BJ (cell line): ENCODE measurements at regions not wholly inside any gene's neighbourhood (a gene's known extent, or its start where the extent isn't known, plus 50 kb on each side); places are given as distances from the start of the nearest gene placed in this dataset.

ENCODE experiments used
- CTCF ChIA-PET: fragments of 350-600 bp; formaldehyde crosslinking; extraction: SDS; loops from one replicate; lab custom pipeline; 2021; ENCODE audit warnings: antibody characterized with exemption, inconsistent platforms; lab: Yijun Ruan, JAX
- POLR2A ChIA-PET: fragments of 300-600 bp; sonication (Branson Sonifier 250); formaldehyde crosslinking; extraction: SDS; loops from one replicate; lab custom pipeline; 2021; ENCODE audit warnings: antibody characterized with exemption; lab: Charles Lee
- DNase-seq: peaks from one replicate; pipeline ENCODE4 v3.0.0-alpha.2; 2011; ENCODE audit warnings: low read depth
- H3K27me3 ChIP-seq: 2 replicates; pipeline ENCODE4 v1.6.0; 2011; ENCODE audit warnings: low read length; ENCODE audit not compliant: control insufficient read depth, insufficient read depth
- H3K36me3 ChIP-seq: 2 replicates; pipeline ENCODE4 v1.5.1; 2011; ENCODE audit warnings: low read length; ENCODE audit not compliant: control insufficient read depth, insufficient read depth
- H3K4me3 ChIP-seq: 2 replicates; pipeline ENCODE4 v1.5.1; 2011; ENCODE audit warnings: low read depth, mild to moderate bottlenecking, control low read depth, low read length
- CTCF ChIP-seq: IDR thresholded peaks from 2 replicates; pipeline ENCODE4 v1.5.1; 2011; ENCODE audit warnings: low read depth, mild to moderate bottlenecking, control low read depth, inconsistent platforms, low read length, moderate library complexity; ENCODE audit not compliant: insufficient read depth

DNA sequence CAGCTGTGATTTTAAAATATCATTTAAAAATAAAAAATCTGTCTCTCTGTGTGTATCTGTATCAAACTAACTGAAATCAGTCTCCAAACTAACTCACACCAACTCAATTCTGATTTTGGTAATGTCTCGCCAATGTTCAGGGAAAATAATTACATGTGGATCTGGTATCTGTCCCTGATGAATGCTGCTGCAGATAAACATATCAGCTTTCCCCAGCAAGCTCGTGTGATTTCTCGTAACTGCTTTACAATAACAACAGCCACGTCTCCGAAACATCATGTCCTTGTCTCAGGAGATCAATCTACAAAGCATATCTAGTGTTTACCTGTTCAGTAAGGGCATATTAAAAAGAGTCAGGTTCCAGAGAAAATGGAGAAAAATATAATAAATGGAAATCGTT, 129.0 kb downstream of the IRS2 start:
- POLR2A ChIA-PET = no interaction called here
- H3K4me3 ChIP-seq = no peak overlapping the region
- H3K36me3 ChIP-seq = no peaks in the 10 kb centered on the region
- TF ChIP-seq CTCF = no peak
- no peak for DNase-seq
- H3K27me3 ChIP-seq = 0 out of 2 replicates have a peak, but pooled peaks cover 3% of the 10 kb centered on the region
- CTCF ChIA-PET = no interaction called here

GRCh38 chr13:109656206-109656605, 130.2 kb downstream of the IRS2 start:
- 0 out of 2 replicates have a peak, but pooled peaks cover 1% of the 10 kb centered on the region for H3K27me3 ChIP-seq
- no peaks in the 10 kb centered on the region for H3K36me3 ChIP-seq
- ChIA-PET POLR2A (no interaction called here), CTCF (interaction anchor here (0.6 kb wide), 1 partner anchor 49 kb away, joined by 4 read pairs; no protein-coding TSS in a partner anchor)
- TF ChIP-seq CTCF = no peak
- no peak overlapping the region for H3K4me3 ChIP-seq
- no peak for DNase-seq

DNA sequence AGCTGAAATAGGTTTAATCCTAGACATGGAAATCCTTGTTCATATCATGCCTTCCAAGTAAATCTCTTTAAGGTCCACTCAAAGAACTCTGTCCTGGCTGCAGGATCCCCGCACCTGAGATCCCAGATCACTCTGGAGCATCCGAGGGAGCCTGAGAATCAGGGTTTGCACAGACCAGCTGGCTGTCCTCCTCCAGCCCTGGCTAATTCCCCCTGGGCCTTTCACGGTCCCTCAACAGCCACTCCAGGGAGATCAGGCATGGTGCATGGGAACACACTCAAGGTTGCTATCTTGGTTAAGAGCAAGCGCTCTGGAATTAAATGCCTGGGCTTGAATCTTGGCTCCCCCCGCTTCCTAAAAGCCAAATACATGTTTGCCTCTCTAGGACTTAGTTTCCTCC, 130.8 kb downstream of the IRS2 start:
- no peaks in the 10 kb centered on the region for H3K36me3 ChIP-seq
- DNase-seq = no peak
- no peak overlapping the region for H3K4me3 ChIP-seq
- POLR2A ChIA-PET = no interaction called here
- H3K27me3 ChIP-seq = 0 out of 2 replicates have a peak, but pooled peaks cover 1% of the 10 kb centered on the region
- TF ChIP-seq CTCF = no peak
- CTCF ChIA-PET = no interaction called here

DNA sequence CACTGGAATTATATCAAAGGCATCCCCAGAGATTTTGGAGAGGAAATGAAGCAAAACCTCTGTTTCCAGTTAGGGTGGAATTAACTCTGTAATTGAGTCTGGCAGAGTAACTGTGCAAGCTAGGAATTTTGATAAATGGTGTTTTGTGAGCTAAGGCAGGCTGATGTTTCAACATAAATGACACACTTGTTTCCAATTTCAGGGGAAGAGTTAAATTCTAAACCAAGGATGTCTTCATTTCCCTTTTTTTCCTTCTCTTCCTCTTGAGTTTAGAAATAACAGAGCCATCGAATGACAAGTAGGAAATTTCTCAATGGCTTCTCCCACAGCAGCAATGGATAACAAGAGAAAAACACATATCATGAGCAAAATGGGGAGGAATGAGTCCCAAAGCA, 131.2 kb downstream of the IRS2 start:
- H3K27me3 ChIP-seq = 0 out of 2 replicates have a peak, but pooled peaks cover 1% of the 10 kb centered on the region
- DNase-seq = no peak
- POLR2A ChIA-PET = no interaction called here
- CTCF ChIA-PET = no interaction called here
- no peak overlapping the region for H3K4me3 ChIP-seq
- no peak for TF ChIP-seq CTCF
- H3K36me3 ChIP-seq = no peaks in the 10 kb centered on the region

- DNase-seq = no peak
- 0 out of 2 replicates have a peak, but pooled peaks cover 1% of the 10 kb centered on the region for H3K27me3 ChIP-seq
- ChIA-PET CTCF (no interaction called here), POLR2A (no interaction called here)
- no peak for TF ChIP-seq CTCF
- no peak overlapping the region for H3K4me3 ChIP-seq
- no peaks in the 10 kb centered on the region for H3K36me3 ChIP-seq
These were observed 131.8 kb downstream of the IRS2 start for GRCh38 chr13:109654341-109655205.
